ENCODE measurements at regions not wholly inside any gene's neighbourhood (a gene's known extent, or its start where the extent isn't known, plus 50 kb on each side); places are given as distances from the start of the nearest gene placed in this dataset.

GRCh38 chr6:19327661-19328060 is 509.5 kb upstream of the ID4 start:
- Histone ChIP-seq H3K4me2 (ENCODE audit: low read depth, low read length) (no peak overlapping the region), H2AK5ac (ENCODE audit: low read depth, low read length) (no peak overlapping the region), H3K56ac (ENCODE audit: extremely low read depth, insufficient read depth, low read length) (no peak overlapping the region), H2AFZ (replicated peaks; ENCODE audit: low read length, poor library complexity) (no peak overlapping the region), H3K9me3 (ENCODE audit: control insufficient read depth, insufficient read depth, low read length) (peaks cover 4% of the 10 kb centered on the region; the same call in 1 of the 2 replicates), H2BK20ac (ENCODE audit: low read depth, low read length) (no peak overlapping the region), H3K27ac (ENCODE audit: insufficient read depth, low read length) (no peak overlapping the region), H4K20me1 (ENCODE audit: insufficient read depth, low read length) (no peaks in the 10 kb centered on the region), H3K14ac (replicated peaks; ENCODE audit: low read depth, low read length) (no peak overlapping the region), H3K27me3 (ENCODE audit: control insufficient read depth, insufficient read depth, low read length) (no peaks in the 10 kb centered on the region), H2BK120ac (ENCODE audit: low read depth, low read length) (no peak overlapping the region), H3K4ac (ENCODE audit: low read depth, low read length) (no peak overlapping the region), H3K4me3 (ENCODE audit: insufficient read depth, low read depth, low read length) (no peak overlapping the region), H4K91ac (ENCODE audit: insufficient read depth, low read depth, low read length) (no peak overlapping the region), H3K79me1 (ENCODE audit: low read depth in 1 of 2, low read length in 2 of 2) (no peaks in the 10 kb centered on the region), H2BK15ac (ENCODE audit: low read depth, low read length) (no peak overlapping the region), H3K4me1 (ENCODE audit: control insufficient read depth, insufficient read depth, low read length) (no peaks in the 10 kb centered on the region), H3K18ac (ENCODE audit: low read depth, low read length) (no peak overlapping the region), H4K8ac (ENCODE audit: low read depth in 2 of 2, low read length in 2 of 2) (no peak overlapping the region), H2BK5ac (ENCODE audit: low read depth, low read length, poor library complexity, severe bottlenecking) (no peak overlapping the region), H2AK9ac (replicated peaks; ENCODE audit: low read depth, low read length, poor library complexity) (no peak overlapping the region), H3K23ac (ENCODE audit: low read depth, low read length) (no peak overlapping the region), H3K36me3 (ENCODE audit: control insufficient read depth, insufficient read depth, low read length) (no peaks in the 10 kb centered on the region), H3K9ac (ENCODE audit: low read depth, low read length) (no peak overlapping the region), H4K5ac (ENCODE audit: low read depth, low read length) (no peak overlapping the region), H3K9me1 (ENCODE audit: insufficient read depth, low read length) (no peaks in the 10 kb centered on the region)
- no TSS peak for BruUV-seq (replicated peaks)
- ChIA-PET POLR2A (ENCODE audit: unreplicated experiment) (no interaction called here), CTCF (no interaction called here)
- intact Hi-C loops (cut with micrococcal nuclease), result no loop called here
- no peak for TF ChIP-seq CTCF (conservative IDR thresholded peaks at IDR 0.05; ENCODE audit: low read depth, low read length)
- no peak for TF ChIP-seq SMC3 (IDR thresholded peaks at IDR 0.05; ENCODE audit: low read depth, low read length)
- no peak for TF ChIP-seq MAZ (IDR thresholded peaks at IDR 0.05; ENCODE audit: borderline replicate concordance, low read depth, low read length)
- no peak for TF ChIP-seq FOS (IDR thresholded peaks at IDR 0.05; ENCODE audit: low read depth, low read length)
- TF ChIP-seq RCOR1 (IDR thresholded peaks at IDR 0.05; ENCODE audit: insufficient replicate concordance, low read length), result no peak
- no peak for TF ChIP-seq MAFK (IDR thresholded peaks at IDR 0.05; ENCODE audit: low read depth, low read length)
- 40% methylated on average over 1 of the region's 8 CpGs; no CpG with 5 or more reads in 1 of the 2 experiments for WGBS, 2 experiments (ENCODE audit: extremely low coverage in 2 of 2, insufficient read length in 1 of 2)
- dilution Hi-C loops (cut with HindIII; ENCODE audit: low sequenced_read_pairs, unreplicated experiment), result no loop called here
- in situ Hi-C loops (cut with MboI; ENCODE audit: low sequenced_read_pairs), result no loop called here
- DNase-seq (no peak), ATAC-seq (ENCODE audit: low read depth) (no peak)

Measured in IMR-90 (cell line).